Upper lobe of left lung (tissue), 6 donors: ENCODE measurements at regions not wholly inside any gene's neighbourhood (a gene's known extent, or its start where the extent isn't known, plus 50 kb on each side); places are given as distances from the start of the nearest gene placed in this dataset.

ENCODE experiments used
- ATAC-seq, 2 donors: fragments of 200-7000 bp; cut with Tn5 transposase; one replicate each; pipeline ENCODE4 v1.9.1; 2022; ENCODE audit warnings: mild to moderate bottlenecking in 2 of 2, moderate library complexity in 2 of 2; ENCODE audit not compliant: low FRiP score in 2 of 2
- DNase-seq, 2 donors: peaks; one replicate each; pipeline ENCODE4 v3.0.0-alpha.2; 2019 to 2020
- H3K27ac ChIP-seq, 4 donors: fragments of 200-600 bp; sonication (generic); one replicate each; pipeline ENCODE4 v1.5.1; 2016 to 2019
- H3K27me3 ChIP-seq, 4 donors: fragments of 200-600 bp; sonication (generic); one replicate each; pipeline ENCODE4 v1.5.1; 2017 to 2019
- H3K36me3 ChIP-seq, 4 donors: fragments of 200-600 bp; sonication (generic); one replicate each; pipeline ENCODE4 v1.5.1; 2016 to 2019
- H3K4me1 ChIP-seq, 4 donors: fragments of 200-600 bp; sonication (generic); one replicate each; pipeline ENCODE4 v1.5.1; 2018 to 2019
- H3K4me3 ChIP-seq, 4 donors: fragments of 200-600 bp; sonication (generic); one replicate each; pipeline ENCODE4 v1.5.1; 2017 to 2019; ENCODE audit warnings: mild to moderate bottlenecking in 2 of 4, moderate library complexity in 1 of 4
- H3K9me3 ChIP-seq, 4 donors: fragments of 200-600 bp; sonication (generic); one replicate each; pipeline ENCODE4 v1.5.1; 2018 to 2019
- CTCF ChIP-seq, 6 experiments: fragments of 450-650 bp in 4 of 6; fragments of 200-600 bp in 2 of 6; sonication (generic) in 2 of 6; IDR thresholded peaks; one replicate each; pipeline ENCODE4 v1.5.1; 2016 to 2019; ENCODE audit warnings: antibody characterized with exemption in 6 of 6
- EP300 ChIP-seq, 4 donors: sonication (generic); formaldehyde crosslinking; IDR thresholded peaks; one replicate each; pipeline ENCODE4 v1.5.1; 2017; ENCODE audit warnings: antibody characterized with exemption in 4 of 4, control low read depth in 2 of 4
- POLR2A ChIP-seq, 4 donors: fragments of 450-650 bp; IDR thresholded peaks; one replicate each; pipeline ENCODE4 v1.5.1; 2016 to 2017; ENCODE audit warnings: antibody characterized with exemption in 4 of 4, mild to moderate bottlenecking in 2 of 4
- POLR2AphosphoS5 ChIP-seq, 2 donors: sonication (generic); formaldehyde crosslinking; IDR thresholded peaks; one replicate each; pipeline ENCODE4 v1.5.1; 2017; ENCODE audit warnings: antibody characterized with exemption in 2 of 2
- WGBS, 2 donors: methylation state at CpG; one replicate each; pipeline ENCODE4 v1.1.5; 2017 to 2018; 5-methylcytosine and 5-hydroxymethylcytosine counted together
- donor health status: DM: no; HTN: no; CAD: no; lungs with moderate emphysema.
- donor health status: DM: no; HTN: yes; CAD: no; lungs with severe emphysema.

- Histone ChIP-seq H3K4me3 (no peak overlapping the region), H3K27ac (no peak overlapping the region), H3K4me1 (no peaks in the 10 kb centered on the region), H3K27me3 (no peaks in the 10 kb centered on the region), H3K9me3 (no peaks in the 10 kb centered on the region), H3K36me3 (no peaks in the 10 kb centered on the region)
- DNase-seq (no peak), ATAC-seq (no peak)
- no peak for TF ChIP-seq EP300 (IDR thresholded peaks at IDR 0.05)
- no peak for TF ChIP-seq POLR2A (IDR thresholded peaks at IDR 0.05)
- TF ChIP-seq CTCF (IDR thresholded peaks at IDR 0.05), result no peak
- no peak for TF ChIP-seq POLR2AphosphoS5 (IDR thresholded peaks at IDR 0.05)
- 63 to 82% methylated on average over 2 of the region's 2 CpGs for WGBS, 2 donors
Observed at GRCh38 chr2:204335451-204336058, 209.7 kb upstream of the PARD3B start.

- H3K27ac ChIP-seq, result no peak overlapping the region
- H3K9me3 ChIP-seq, result no peaks in the 10 kb centered on the region
- DNase-seq, result no peak
- no peaks in the 10 kb centered on the region for H3K36me3 ChIP-seq
- ATAC-seq, result no peak
- no peaks in the 10 kb centered on the region for H3K27me3 ChIP-seq
- H3K4me1 ChIP-seq, result no peaks in the 10 kb centered on the region
- 66 to 69% methylated on average over 3 of the region's 3 CpGs for WGBS, 2 donors
- H3K4me3 ChIP-seq, result no peak overlapping the region
- TF ChIP-seq POLR2AphosphoS5 (IDR thresholded peaks at IDR 0.05), result no peak
- no peak for TF ChIP-seq CTCF (IDR thresholded peaks at IDR 0.05)
Observed at GRCh38 chr2:204336153-204336744, 209.0 kb upstream of the PARD3B start.

- H3K36me3 ChIP-seq, result no peaks in the 10 kb centered on the region
- H3K27ac ChIP-seq, result no peak overlapping the region
- 91 to 92% methylated on average over 1 of the region's 1 CpG for WGBS, 2 donors
- no peaks in the 10 kb centered on the region for H3K4me1 ChIP-seq
- no peak for ATAC-seq
- H3K9me3 ChIP-seq, result no peaks in the 10 kb centered on the region
- no peak for TF ChIP-seq CTCF (IDR thresholded peaks at IDR 0.05)
- no peak overlapping the region for H3K4me3 ChIP-seq
- H3K27me3 ChIP-seq, result no peaks in the 10 kb centered on the region
- no peak for DNase-seq
Observed at GRCh38 chr2:204337638-204338037, 207.6 kb upstream of the PARD3B start.

- Histone ChIP-seq H3K27ac (no peak overlapping the region), H3K27me3 (no peaks in the 10 kb centered on the region), H3K9me3 (no peaks in the 10 kb centered on the region), H3K4me1 (no peaks in the 10 kb centered on the region), H3K36me3 (no peaks in the 10 kb centered on the region), H3K4me3 (no peak overlapping the region)
- 88% methylated on average over 3 of the region's 3 CpGs for WGBS, 2 donors
- TF ChIP-seq POLR2AphosphoS5 (IDR thresholded peaks at IDR 0.05) (no peak), CTCF (IDR thresholded peaks at IDR 0.05) (no peak), POLR2A (IDR thresholded peaks at IDR 0.05) (no peak), EP300 (IDR thresholded peaks at IDR 0.05) (no peak)
- DNase-seq, result no peak
- ATAC-seq, result no peak
Observed at GRCh38 chr2:204339212-204339715, 206.0 kb upstream of the PARD3B start.

GRCh38 chr2:204340511-204340910, 204.8 kb upstream of the PARD3B start:
- no peaks in the 10 kb centered on the region for H3K27me3 ChIP-seq
- H3K4me1 ChIP-seq, result no peaks in the 10 kb centered on the region
- no peak overlapping the region for H3K4me3 ChIP-seq
- H3K36me3 ChIP-seq, result no peaks in the 10 kb centered on the region
- H3K9me3 ChIP-seq, result no peaks in the 10 kb centered on the region
- ATAC-seq (no peak), DNase-seq (no peak)
- TF ChIP-seq POLR2A (IDR thresholded peaks at IDR 0.05), result no peak
- no peak for TF ChIP-seq CTCF (IDR thresholded peaks at IDR 0.05)
- no peak for TF ChIP-seq EP300 (IDR thresholded peaks at IDR 0.05)
- TF ChIP-seq POLR2AphosphoS5 (IDR thresholded peaks at IDR 0.05), result no peak
- 82 to 83% methylated on average over 6 of the region's 6 CpGs for WGBS, 2 donors
- H3K27ac ChIP-seq, result no peak overlapping the region
